ENCODE measurements at regions not wholly inside any gene's neighbourhood (a gene's known extent, or its start where the extent isn't known, plus 50 kb on each side); places are given as distances from the start of the nearest gene placed in this dataset.

- DNase-seq: no peak
- H3K27me3 ChIP-seq (ENCODE audit: control insufficient read depth, insufficient read depth, low read length): no peaks in the 10 kb centered on the region; the same call in 1 of the 2 replicates
- no peaks in the 10 kb centered on the region for H3K36me3 ChIP-seq (replicated peaks; ENCODE audit: control insufficient read depth, insufficient read depth, low read length)
- no peak overlapping the region for H3K4me3 ChIP-seq (ENCODE audit: insufficient read depth, low read depth, low read length)
Measured at GRCh38 chr22:26990503-26991189, 333.3 kb downstream of the MIAT start.

GRCh38 chr22:26992556-26992955 lies 335.2 kb downstream of the MIAT start:
- DNase-seq: no peak

GRCh38 chr22:26993886-26994285 lies 336.5 kb downstream of the MIAT start:
- Histone ChIP-seq H3K27me3 (ENCODE audit: control insufficient read depth, insufficient read depth, low read length) (no peaks in the 10 kb centered on the region; the same call in 1 of the 2 replicates), H3K4me3 (ENCODE audit: insufficient read depth, low read depth, low read length) (no peak overlapping the region), H3K36me3 (replicated peaks; ENCODE audit: control insufficient read depth, insufficient read depth, low read length) (no peaks in the 10 kb centered on the region)
- no peak for DNase-seq

More at GRCh38 chr22:26992556-26992955, 335.2 kb downstream of the MIAT start:
- no peak overlapping the region for H3K4me3 ChIP-seq (ENCODE audit: insufficient read depth, low read depth, low read length)
- H3K27me3 ChIP-seq (ENCODE audit: control insufficient read depth, insufficient read depth, low read length): no peaks in the 10 kb centered on the region; the same call in 1 of the 2 replicates
- H3K36me3 ChIP-seq (replicated peaks; ENCODE audit: control insufficient read depth, insufficient read depth, low read length): no peaks in the 10 kb centered on the region

GRCh38 chr22:26994801-26995200 lies 337.4 kb downstream of the MIAT start:
- DNase-seq: no peak
- Histone ChIP-seq H3K4me3 (ENCODE audit: insufficient read depth, low read depth, low read length) (no peak overlapping the region), H3K36me3 (replicated peaks; ENCODE audit: control insufficient read depth, insufficient read depth, low read length) (no peaks in the 10 kb centered on the region), H3K27me3 (ENCODE audit: control insufficient read depth, insufficient read depth, low read length) (no peaks in the 10 kb centered on the region; the same call in 1 of the 2 replicates)

- H3K4me3 ChIP-seq (ENCODE audit: insufficient read depth, low read depth, low read length): no peak overlapping the region
- no peak for DNase-seq
- no peaks in the 10 kb centered on the region for H3K36me3 ChIP-seq (replicated peaks; ENCODE audit: control insufficient read depth, insufficient read depth, low read length)
- no peaks in the 10 kb centered on the region for H3K27me3 ChIP-seq (ENCODE audit: control insufficient read depth, insufficient read depth, low read length)
Measured at GRCh38 chr22:26995235-26995634, 337.8 kb downstream of the MIAT start.

GRCh38 chr22:26996154-26996553 lies 338.8 kb downstream of the MIAT start:
- Histone ChIP-seq H3K36me3 (replicated peaks; ENCODE audit: control insufficient read depth, insufficient read depth, low read length) (no peaks in the 10 kb centered on the region), H3K4me3 (ENCODE audit: insufficient read depth, low read depth, low read length) (no peak overlapping the region), H3K27me3 (ENCODE audit: control insufficient read depth, insufficient read depth, low read length) (no peaks in the 10 kb centered on the region)
- DNase-seq: no peak

- no peaks in the 10 kb centered on the region for H3K36me3 ChIP-seq (replicated peaks; ENCODE audit: control insufficient read depth, insufficient read depth, low read length)
- no peak overlapping the region for H3K4me3 ChIP-seq (ENCODE audit: insufficient read depth, low read depth, low read length)
- H3K27me3 ChIP-seq (ENCODE audit: control insufficient read depth, insufficient read depth, low read length): no peaks in the 10 kb centered on the region
- DNase-seq: no peak
Measured at GRCh38 chr22:26998129-26998528, 340.7 kb downstream of the MIAT start.

- Histone ChIP-seq H3K36me3 (replicated peaks; ENCODE audit: control insufficient read depth, insufficient read depth, low read length) (no peaks in the 10 kb centered on the region), H3K27me3 (ENCODE audit: control insufficient read depth, insufficient read depth, low read length) (no peaks in the 10 kb centered on the region), H3K4me3 (ENCODE audit: insufficient read depth, low read depth, low read length) (no peak overlapping the region)
- no peak for DNase-seq
Measured at GRCh38 chr22:26998716-26999115, 341.3 kb downstream of the MIAT start.

GRCh38 chr22:27003297-27003696 lies 345.9 kb downstream of the MIAT start:
- Histone ChIP-seq H3K36me3 (replicated peaks; ENCODE audit: control insufficient read depth, insufficient read depth, low read length) (no peaks in the 10 kb centered on the region), H3K27me3 (ENCODE audit: control insufficient read depth, insufficient read depth, low read length) (no peaks in the 10 kb centered on the region), H3K4me3 (ENCODE audit: insufficient read depth, low read depth, low read length) (no peak overlapping the region)
- DNase-seq: no peak

- Histone ChIP-seq H3K4me3 (ENCODE audit: insufficient read depth, low read depth, low read length) (no peak overlapping the region), H3K36me3 (replicated peaks; ENCODE audit: control insufficient read depth, insufficient read depth, low read length) (no peaks in the 10 kb centered on the region), H3K27me3 (ENCODE audit: control insufficient read depth, insufficient read depth, low read length) (no peaks in the 10 kb centered on the region)
- peak; percentile 61 for DNase-seq
Measured at GRCh38 chr22:27004434-27004833, 347.0 kb downstream of the MIAT start.

- Histone ChIP-seq H3K4me3 (ENCODE audit: insufficient read depth, low read depth, low read length) (no peak overlapping the region), H3K27me3 (ENCODE audit: control insufficient read depth, insufficient read depth, low read length) (no peaks in the 10 kb centered on the region), H3K36me3 (replicated peaks; ENCODE audit: control insufficient read depth, insufficient read depth, low read length) (no peaks in the 10 kb centered on the region)
- DNase-seq: no peak
Measured at GRCh38 chr22:27008454-27008853, 351.1 kb downstream of the MIAT start.

GRCh38 chr22:27011133-27011532 lies 353.7 kb downstream of the MIAT start:
- no peak for DNase-seq
- Histone ChIP-seq H3K4me3 (ENCODE audit: insufficient read depth, low read depth, low read length) (no peak overlapping the region), H3K27me3 (ENCODE audit: control insufficient read depth, insufficient read depth, low read length) (no peaks in the 10 kb centered on the region), H3K36me3 (replicated peaks; ENCODE audit: control insufficient read depth, insufficient read depth, low read length) (no peaks in the 10 kb centered on the region)

GRCh38 chr22:27011717-27012116 lies 354.3 kb downstream of the MIAT start:
- H3K4me3 ChIP-seq (ENCODE audit: insufficient read depth, low read depth, low read length): no peak overlapping the region
- no peak for DNase-seq
- no peaks in the 10 kb centered on the region for H3K36me3 ChIP-seq (replicated peaks; ENCODE audit: control insufficient read depth, insufficient read depth, low read length)
- no peaks in the 10 kb centered on the region for H3K27me3 ChIP-seq (ENCODE audit: control insufficient read depth, insufficient read depth, low read length)

- no peak overlapping the region for H3K4me3 ChIP-seq (ENCODE audit: insufficient read depth, low read depth, low read length)
- no peak for DNase-seq
- no peaks in the 10 kb centered on the region for H3K27me3 ChIP-seq (ENCODE audit: control insufficient read depth, insufficient read depth, low read length)
- no peaks in the 10 kb centered on the region for H3K36me3 ChIP-seq (replicated peaks; ENCODE audit: control insufficient read depth, insufficient read depth, low read length)
Measured at GRCh38 chr22:27019827-27020226, 362.4 kb downstream of the MIAT start.

GRCh38 chr22:27022274-27022895 lies 365.0 kb downstream of the MIAT start:
- H3K27me3 ChIP-seq (ENCODE audit: control insufficient read depth, insufficient read depth, low read length): no peaks in the 10 kb centered on the region
- no peak for DNase-seq

More at GRCh38 chr22:27022274-27022895, 365.0 kb downstream of the MIAT start:
- H3K36me3 ChIP-seq (replicated peaks; ENCODE audit: control insufficient read depth, insufficient read depth, low read length): no peaks in the 10 kb centered on the region
- no peak overlapping the region for H3K4me3 ChIP-seq (ENCODE audit: insufficient read depth, low read depth, low read length)

All from H7 (cell line).